SHP77 treated with DMSO at 0.1 percent for 48 hours (cell line): ENCODE measurements at regions not wholly inside any gene's neighbourhood (a gene's known extent, or its start where the extent isn't known, plus 50 kb on each side); places are given as distances from the start of the nearest gene placed in this dataset.

Experiments used
- DNase-seq: peaks from one replicate; lab custom pipeline; 2025; lab: John Stamatoyannopoulos, UW

GRCh38 chr5:121199216-121199999, 652.3 kb upstream of the FTMT start:
- DNase-seq, result peak; percentile 12

GRCh38 chr5:121218086-121218485, 633.6 kb upstream of the FTMT start:
- DNase-seq, result no peak

- no peak for DNase-seq
These were observed 630.2 kb upstream of the FTMT start for GRCh38 chr5:121221483-121221882.

GRCh38 chr5:121226765-121227164, 624.9 kb upstream of the FTMT start:
- no peak for DNase-seq

GRCh38 chr5:121239951-121240350, 611.7 kb upstream of the FTMT start:
- DNase-seq, result no peak

- no peak for DNase-seq
These were observed 604.7 kb upstream of the FTMT start for GRCh38 chr5:121246971-121247370.

- DNase-seq, result no peak
These were observed 599.7 kb upstream of the FTMT start for GRCh38 chr5:121251954-121252353.

GRCh38 chr5:121257621-121258020, 594.1 kb upstream of the FTMT start:
- no peak for DNase-seq

- DNase-seq, result no peak
These were observed 588.2 kb upstream of the FTMT start for GRCh38 chr5:121263456-121263855.

- no peak for DNase-seq
These were observed 587.1 kb upstream of the FTMT start for GRCh38 chr5:121264605-121265004.

- DNase-seq, result no peak
These were observed 580.1 kb upstream of the FTMT start for GRCh38 chr5:121271546-121271945.

GRCh38 chr5:121273833-121274433, 577.7 kb upstream of the FTMT start:
- peak; percentile 7 for DNase-seq

- no peak for DNase-seq
These were observed 571.9 kb upstream of the FTMT start for GRCh38 chr5:121279801-121280200.

- no peak for DNase-seq
These were observed 565.7 kb upstream of the FTMT start for GRCh38 chr5:121285801-121286521.

GRCh38 chr5:121288781-121289180, 562.9 kb upstream of the FTMT start:
- no peak for DNase-seq

GRCh38 chr5:121292664-121293063, 559.0 kb upstream of the FTMT start:
- DNase-seq, result no peak

GRCh38 chr5:121296356-121296755, 555.3 kb upstream of the FTMT start:
- no peak for DNase-seq

GRCh38 chr5:121299153-121299552, 552.5 kb upstream of the FTMT start:
- no peak for DNase-seq

GRCh38 chr5:121304838-121305237, 546.8 kb upstream of the FTMT start:
- no peak for DNase-seq

- no peak for DNase-seq
These were observed 537.8 kb upstream of the FTMT start for GRCh38 chr5:121313886-121314285.

- DNase-seq, result no peak
These were observed 535.9 kb upstream of the FTMT start for GRCh38 chr5:121315786-121316185.

GRCh38 chr5:121319292-121319691, 532.4 kb upstream of the FTMT start:
- DNase-seq, result no peak

GRCh38 chr5:121325930-121326329, 525.8 kb upstream of the FTMT start:
- DNase-seq, result peak; percentile 39
